GM19468 (cell line): ENCODE measurements at regions not wholly inside any gene's neighbourhood (a gene's known extent, or its start where the extent isn't known, plus 50 kb on each side); places are given as distances from the start of the nearest gene placed in this dataset.
"Not testable (repeated sequence)": the region's sequence is repeated elsewhere in the genome, so short reads cannot be mapped to it uniquely, and the experiment has no call there.

Experiments
- ATAC-seq: cut with Tn5 transposase; IDR thresholded peaks from one replicate; pipeline ENCODE4 v1.9.1; 2021; ENCODE audit warnings: mild to moderate bottlenecking, moderate library complexity, moderate number of reproducible peaks; ENCODE audit not compliant: unreplicated experiment; ENCODE audit errors: extremely low read depth

DNA sequence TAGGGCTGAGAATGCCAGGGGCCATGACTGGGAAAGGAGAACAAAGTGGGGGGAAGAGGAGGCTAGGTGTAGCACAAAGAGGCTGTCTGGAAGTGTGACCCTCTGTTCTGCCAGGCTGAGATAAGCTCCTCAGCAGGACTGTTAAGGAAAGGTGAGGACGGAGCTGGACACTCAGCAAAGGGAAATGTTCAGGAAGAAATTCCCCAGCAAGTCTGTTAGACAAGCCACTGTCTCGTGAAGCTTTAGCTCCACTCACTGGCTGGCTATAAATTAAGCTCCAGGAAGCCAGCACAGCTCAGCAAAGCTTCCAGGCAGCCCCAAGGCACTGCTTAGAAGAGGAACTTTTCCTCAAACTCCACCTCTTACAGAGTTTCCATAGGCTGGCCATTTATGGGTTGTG, 181.2 kb upstream of the API5 start:
- ATAC-seq: no peak

DNA sequence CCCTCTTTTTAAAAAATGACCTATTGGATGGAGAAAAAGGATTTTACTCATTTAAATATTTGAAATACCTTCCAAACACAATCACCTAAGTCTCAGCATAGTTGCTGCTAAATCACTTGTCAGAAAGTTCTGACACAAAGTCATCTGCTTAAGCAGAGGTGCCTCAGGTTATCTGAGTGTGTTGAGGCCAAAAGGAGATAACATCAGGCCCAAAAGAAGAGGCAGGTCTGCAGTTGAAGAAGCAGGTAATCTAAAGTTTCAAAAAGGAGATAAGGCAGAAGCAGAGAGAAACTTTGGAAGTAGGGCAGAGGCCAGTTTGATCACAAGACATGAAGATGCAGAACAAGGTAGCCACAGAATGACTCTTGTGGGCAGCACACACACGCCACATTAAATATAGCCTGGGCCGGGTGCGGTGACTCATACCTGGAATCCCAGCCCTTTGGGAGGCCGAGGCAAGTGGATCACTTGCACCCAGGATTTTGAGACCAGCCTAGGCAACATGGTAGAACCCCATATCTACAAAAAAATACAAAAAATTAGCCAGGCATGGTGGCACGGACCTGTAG, 175.7 kb upstream of the API5 start:
- no peak for ATAC-seq

DNA sequence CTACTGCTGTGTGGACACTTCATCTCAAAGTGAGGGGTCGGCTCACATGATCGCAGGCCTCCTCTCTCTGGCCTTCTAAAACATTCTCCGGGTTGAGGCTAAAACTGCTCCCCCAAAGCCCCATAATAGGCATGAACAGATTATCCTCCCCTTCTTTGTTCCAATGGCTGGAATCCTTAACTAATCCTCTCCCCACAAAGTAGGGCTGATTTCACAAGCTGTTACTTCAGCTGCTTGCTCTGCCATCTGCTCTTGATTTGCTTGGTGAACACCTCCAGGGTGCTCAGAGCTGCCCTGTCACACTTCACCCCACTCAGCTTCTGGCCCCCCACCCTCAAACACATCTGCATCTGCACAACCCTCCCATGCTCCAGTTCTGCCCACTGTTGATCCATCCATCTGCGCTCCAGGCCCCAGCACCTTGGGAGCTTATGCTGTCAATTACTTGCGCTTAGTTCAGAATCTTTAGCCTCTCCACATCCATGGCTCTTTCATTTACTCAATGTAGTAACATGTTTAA, 173.1 kb upstream of the API5 start:
- no peak for ATAC-seq

DNA sequence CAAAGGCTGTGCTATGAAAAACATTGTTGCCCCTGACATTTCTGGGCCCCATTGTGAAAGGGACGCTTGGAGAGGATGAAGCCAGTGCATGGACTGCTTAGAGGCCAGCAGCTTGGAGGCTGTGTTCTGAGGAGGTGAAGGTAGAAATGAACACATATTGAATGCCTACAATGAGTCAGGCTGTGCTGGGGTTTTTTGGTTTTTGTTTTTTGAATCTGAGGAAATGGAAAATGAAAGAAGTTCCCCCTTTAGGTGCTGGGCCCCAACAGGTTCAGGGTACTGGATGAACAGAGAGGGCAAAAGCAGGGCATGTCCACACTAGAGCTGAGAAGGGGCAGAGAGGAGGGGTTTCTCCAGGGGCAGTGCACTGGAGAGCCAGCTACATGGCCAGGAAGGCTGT, 166.1 kb upstream of the API5 start:
- no peak for ATAC-seq

DNA sequence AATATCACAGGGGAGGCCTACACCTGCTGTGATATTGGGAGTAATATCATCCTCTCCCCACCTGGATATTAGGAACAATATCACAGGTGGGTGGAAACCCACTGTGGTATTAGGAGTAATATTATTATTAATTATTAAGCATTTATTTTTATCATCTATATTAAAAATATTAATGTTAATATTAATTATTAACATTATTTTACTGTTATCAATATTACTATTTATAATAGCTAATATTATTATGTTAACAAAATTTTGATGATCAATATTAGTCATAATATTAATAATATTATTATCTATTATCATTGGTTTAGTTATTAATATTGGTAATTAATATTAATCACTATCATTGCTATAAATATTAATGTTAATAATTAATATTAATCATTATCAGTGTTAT, 161.1 kb upstream of the API5 start:
- ATAC-seq: no peak

DNA sequence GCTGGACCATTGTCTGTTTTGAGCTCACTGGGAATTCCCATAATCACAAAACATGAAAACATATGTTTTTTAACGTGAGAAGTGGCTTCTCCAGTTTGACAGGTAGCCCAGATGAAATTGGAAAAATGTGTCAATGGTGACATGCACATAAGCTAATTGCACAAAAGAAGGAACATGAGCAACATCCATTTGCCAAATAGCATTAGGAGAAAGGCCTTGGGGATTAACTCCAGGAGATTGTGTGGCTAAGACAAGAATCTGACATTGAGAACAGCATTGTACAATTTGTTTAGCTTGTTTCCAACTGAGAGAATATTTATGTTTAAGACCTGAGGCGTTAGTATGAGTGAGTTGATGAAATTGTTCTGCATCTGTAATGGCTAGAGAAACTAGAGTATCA, 147.0 kb upstream of the API5 start:
- ATAC-seq: no peak

DNA sequence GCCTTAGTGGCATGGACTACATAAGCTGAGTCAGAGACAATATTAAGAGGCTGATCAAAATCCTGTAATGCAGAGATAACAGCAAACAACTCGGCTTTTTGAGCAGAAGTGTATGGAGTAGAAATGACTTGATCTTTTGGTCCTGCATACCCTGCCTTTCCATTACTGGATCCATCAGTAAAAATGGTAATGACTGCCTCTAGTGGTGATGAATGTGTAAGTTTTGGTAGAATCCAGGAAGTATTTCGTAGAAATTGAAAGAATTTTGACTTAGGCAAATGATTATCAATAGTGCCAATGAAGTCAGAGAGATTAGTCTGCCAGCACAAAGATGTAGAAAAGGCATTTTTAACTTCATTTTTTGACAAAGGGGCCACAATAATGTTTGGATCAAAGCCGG, 146.4 kb upstream of the API5 start:
- not testable (repeated sequence) for ATAC-seq

DNA sequence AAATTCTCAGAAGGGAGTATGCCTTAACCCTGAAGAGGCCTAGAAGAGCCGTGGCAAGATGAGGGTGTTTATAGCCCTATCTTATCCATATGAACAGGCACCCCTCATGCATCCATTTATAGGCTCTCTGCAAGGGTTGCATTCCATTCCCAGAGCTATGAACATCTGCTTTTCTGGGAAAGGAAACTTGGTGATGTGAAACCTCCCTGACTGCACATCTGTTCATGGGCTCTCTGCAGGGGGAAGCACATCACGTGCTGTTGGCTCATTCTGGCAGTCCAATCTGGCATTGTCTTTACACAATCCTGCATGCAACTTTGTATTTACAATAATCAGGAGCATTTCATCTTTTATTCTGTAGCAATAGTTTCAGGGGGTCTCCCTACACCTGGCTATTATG, 143.6 kb upstream of the API5 start:
- not testable (repeated sequence) for ATAC-seq

DNA sequence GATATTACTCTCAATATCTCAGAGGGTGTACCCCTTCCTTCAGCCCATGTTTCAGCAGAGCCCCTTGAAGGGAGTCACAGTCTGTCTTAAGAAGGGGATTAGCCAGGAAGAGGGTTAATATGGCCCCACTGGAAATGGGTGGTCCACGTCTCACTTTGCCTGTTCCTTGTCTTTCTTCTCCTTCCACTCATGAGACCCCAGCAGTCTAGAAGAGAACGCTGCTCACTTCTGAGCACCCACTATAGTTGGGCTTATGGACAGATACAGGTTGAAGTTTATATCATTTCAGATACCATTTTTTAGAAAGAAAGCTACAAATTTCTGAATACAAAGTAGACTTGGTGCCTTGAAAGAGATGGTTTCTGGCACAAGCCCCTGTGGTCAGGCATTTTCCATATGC, 139.3 kb upstream of the API5 start:
- no peak for ATAC-seq

DNA sequence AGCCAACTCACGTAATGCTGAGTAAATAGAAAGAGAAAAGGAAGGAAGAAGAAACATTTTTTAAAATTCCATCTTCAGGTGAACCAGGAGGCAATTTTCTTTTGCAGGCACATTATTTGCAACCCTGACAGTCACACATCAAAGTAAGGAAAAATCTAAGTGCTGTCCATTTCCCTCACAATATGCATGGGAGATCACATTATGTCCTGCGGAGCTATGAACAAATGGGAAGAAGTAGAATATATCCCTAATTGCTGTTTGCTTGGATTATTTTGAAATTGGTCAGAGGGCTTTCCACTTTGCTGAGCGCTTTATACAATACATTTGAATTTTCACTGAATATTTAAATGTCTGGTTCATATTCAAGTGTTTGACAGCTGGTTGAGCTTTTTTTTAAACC, 133.8 kb upstream of the API5 start:
- ATAC-seq: no peak

DNA sequence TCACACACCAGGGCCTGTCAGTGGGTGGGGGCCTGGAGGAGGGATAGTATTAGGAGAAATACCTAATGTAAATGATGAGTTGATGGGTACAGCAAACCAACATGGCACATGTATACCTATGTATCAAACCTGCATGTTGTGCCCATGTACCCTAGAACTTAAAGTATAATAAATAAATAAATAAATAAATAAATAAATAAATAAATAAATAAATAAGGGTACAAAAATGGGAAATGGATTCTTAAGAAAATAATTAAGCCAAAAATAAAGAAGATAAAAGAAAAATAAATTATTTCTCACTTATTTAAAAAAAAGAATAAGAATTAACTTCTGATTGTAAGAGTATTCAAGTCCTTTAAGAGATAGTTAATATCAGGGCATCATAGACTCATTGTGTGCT, 117.3 kb upstream of the API5 start:
- not testable (repeated sequence) for ATAC-seq

DNA sequence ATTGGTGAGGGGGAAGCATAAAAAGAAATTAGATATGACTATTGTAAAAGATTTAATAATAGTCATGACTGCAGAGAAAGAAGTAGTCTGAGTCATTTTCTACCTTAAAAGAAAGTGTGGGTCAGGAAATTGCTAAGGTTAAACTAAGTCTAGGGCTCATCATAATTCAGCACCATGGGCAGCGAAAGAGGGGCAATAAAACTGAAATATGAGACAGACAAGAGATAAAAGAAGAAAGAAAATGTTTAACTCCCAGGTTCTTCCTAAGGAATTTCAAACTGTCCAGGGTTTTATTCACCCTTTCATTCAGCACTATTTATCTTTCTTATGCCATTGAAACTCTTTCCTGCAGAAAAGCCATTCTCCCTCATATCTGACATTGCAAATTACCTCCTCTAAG, 114.4 kb upstream of the API5 start:
- ATAC-seq: no peak

DNA sequence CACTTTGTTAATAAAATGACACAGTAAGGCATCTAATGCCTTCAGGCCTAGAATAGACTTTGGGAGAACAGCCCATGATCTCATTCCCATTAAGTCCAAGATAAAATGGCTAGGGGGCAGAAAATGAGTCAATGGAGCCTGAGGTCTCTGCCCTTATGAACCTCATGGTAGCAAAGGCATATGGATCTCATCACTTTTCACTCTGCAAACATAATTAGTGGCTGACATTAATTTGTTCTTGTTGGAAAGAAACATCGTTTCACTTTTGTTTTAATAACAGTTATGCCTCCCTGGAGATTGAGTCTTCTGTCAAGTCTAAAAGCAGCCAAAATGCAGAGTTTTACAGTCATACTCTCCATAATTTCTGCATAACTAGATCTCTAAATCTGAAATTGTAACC, 111.8 kb upstream of the API5 start:
- ATAC-seq: no peak

DNA sequence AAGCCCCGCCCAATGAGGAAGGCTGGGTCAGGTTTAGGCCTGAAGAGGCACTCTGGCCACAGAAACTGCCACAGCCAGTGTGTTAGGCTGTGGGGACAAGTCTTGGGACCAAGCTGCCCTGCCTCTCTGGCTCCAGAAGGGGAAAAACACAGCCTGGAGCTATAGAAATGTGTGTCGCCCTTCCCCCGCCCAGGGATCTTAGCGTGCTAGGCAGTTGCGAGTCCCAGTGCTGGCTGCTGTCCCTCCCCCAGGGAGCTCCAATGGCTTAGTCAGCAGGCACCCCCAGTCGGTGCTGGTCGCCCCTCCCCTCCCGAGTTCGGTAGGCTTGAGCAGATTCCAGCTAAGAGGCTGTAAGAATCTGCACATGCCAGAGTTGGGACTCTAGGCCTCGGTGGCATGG, 99.5 kb upstream of the API5 start:
- ATAC-seq: no peak

DNA sequence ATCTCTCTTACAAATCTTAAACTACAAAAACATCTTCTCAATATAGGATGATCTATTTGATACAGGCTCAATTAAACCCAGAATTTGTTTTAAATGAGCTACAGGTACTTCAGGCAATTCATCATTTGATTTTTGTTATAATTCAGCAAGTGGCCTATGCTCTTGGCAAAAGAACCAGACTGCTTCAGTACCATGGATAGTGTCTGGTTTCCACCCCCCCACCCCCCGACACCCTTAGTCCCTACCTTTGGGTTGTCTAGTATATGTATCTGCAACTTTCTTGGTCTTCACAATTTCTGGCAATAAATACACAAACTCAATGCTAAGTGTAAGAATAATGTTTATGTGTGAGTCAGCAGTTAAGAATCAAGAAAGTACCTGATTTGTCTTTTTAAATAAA, 97.3 kb upstream of the API5 start:
- ATAC-seq: no peak

DNA sequence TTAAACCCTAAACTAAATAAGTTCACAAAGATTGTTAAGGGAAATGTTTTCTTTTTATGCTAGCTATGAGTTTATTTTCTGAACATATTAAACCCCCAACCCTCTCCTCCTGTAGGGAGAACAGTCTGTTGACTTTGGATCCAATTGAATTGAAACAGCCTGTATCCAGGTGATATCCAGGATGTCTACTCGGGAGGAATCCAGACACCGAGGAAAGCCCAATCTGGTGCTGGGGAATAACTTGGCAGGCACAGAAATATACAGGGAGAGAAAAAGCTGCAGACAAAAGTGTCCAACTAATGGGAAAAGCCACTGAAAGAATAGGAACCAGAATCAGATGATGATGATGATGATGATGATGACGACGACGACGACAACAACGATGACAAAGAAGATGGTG, 93.9 kb upstream of the API5 start:
- no peak for ATAC-seq

DNA sequence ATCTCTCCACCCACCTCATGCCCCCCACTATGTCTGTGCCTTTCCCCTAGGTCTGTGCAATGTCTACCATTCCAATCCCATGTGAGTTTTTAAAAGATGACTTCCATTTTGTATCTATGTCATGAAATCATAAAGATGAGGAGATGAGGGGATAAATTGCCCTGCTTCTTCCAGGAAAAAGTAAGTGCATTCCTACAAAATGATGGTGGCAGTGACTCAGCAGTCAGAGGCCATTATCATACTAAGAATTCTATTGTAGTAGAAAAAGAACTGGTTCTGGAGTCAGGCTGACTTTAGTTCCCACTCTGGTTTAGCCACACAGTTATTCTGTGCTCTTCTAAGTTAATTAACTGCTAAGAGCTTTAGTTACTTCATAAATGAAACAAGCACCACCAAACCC, 89.6 kb upstream of the API5 start:
- no peak for ATAC-seq

DNA sequence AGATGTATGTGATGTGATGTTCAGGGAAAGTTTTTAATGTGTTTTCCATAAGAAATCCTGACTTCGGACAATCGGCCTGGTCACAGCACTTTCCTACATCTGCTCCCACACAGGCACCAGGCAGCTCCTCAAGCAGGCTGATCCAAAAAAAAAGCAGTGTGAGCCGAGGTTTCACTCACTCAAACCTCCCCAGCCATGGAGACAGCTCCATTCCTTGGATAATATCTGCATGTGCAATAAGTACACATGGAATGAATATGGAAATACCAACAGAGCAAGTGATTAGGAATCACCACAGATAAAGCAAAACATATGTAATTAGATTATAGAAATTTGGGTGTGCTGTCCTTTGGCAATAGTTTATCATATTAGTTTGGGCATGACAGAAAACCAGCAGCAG, 88.8 kb upstream of the API5 start:
- no peak for ATAC-seq

DNA sequence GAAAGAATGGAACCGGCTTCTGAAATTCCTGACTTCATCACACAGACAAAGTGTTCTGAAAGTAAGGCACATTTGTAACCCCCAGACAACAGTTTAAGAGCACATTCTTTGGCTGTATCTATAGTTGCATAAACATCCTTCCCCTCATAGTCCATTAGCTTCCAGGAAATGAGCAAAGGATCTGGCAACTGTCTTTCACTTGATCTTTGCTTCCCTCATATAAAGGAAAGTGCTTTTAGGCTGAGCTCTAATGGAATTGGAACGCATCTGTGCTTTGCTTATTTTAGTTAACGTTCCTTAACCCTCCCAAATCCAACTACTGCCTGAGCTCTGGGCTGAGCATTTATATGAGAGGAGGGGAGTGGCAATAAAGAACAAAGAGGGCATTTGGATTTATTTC, 76.9 kb upstream of the API5 start:
- ATAC-seq: no peak

DNA sequence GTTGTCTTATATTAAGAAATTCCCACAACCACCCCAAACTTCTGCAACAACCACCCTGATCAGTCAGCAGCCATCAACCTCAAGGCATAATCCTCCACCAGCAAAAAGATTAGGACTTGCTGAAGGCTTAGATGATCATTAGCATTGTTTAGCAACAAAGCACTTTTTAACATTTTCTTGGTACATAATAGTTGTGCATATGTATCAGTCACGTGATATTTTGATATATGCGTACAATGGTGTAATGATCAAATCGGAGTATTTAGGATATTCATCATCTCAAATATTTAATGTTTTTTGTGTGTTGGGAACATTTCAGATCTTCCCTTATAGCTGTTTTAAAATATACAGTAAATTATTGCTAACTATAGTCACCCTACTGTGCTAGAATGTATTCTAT, 73.5 kb upstream of the API5 start:
- no peak for ATAC-seq

DNA sequence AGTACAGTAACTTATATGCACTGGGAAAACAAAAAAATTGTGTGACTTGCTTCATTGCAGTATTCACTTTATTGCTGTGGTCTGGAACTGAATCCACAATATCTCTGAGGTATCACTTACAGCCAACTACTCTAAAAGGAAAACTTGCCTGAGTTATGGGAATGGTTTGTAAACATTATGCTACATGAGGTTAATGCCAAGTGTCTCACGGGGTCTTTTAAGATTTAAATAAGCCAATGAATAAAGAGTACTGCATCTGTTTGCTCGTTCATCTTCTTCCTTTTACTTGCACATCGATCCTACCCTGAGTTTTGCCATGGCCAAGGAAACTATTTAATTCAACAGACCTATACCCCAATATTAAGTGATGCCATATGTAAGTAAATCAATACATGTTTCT, 72.0 kb upstream of the API5 start:
- ATAC-seq: no peak

DNA sequence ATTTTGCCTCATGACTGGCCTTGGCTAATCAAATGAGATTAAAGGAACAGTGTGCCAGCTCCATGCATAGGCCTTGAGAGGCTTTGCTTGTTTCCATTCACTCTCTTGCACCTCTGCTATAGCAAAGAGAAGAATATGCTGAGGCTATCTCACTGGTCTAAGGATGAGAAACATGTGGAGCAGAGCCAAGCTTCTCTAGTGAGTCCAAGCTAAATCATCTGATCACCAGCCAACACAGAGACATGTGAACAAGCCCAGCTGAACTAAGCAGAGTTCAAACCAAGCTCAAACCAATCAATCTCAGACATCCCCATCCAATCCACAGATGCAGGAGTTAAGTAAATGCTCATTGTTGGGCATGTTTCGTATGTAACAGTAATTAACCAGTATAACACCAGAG, 69.4 kb upstream of the API5 start:
- ATAC-seq: no peak

DNA sequence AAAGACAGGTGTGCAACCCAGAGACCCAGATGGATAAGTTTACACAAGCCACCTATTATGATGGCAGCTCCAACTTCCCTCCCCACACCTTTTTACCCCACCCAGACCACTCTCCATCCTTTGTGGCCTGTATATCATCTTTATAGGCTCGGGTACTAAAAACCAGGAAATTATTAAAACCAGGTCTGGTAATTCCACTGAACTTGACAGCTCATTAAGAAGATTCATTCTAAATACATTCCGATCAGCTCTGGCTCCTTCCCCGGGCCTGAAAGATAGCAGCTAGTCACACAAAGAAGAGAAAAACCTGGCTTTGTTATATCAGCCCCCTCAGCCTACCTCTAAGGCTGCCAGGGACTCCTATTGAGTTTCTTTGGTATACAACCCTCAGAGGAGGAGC, 67.9 kb upstream of the API5 start:
- no peak for ATAC-seq
